Keratinocyte (primary cell): ENCODE measurements at regions not wholly inside any gene's neighbourhood (a gene's known extent, or its start where the extent isn't known, plus 50 kb on each side); places are given as distances from the start of the nearest gene placed in this dataset.

Source experiments
- DNase-seq: peaks from one replicate; pipeline ENCODE4 v3.0.0-alpha.2; 2011; ENCODE audit warnings: low read depth, missing footprints, low spot score
- FAIRE-seq: peaks from 2 replicates; lab custom pipeline; 2011; peaks lifted over from hg19 to GRCh38; lab: Jason Lieb, UNC
- H2AFZ ChIP-seq: 2 replicates; pipeline ENCODE4 v1.6.0; 2012; ENCODE audit warnings: low read length, control low read depth, inconsistent platforms; ENCODE audit not compliant: control insufficient read depth
- H3K27ac ChIP-seq: 2 replicates; pipeline ENCODE4 v1.5.1; 2011; ENCODE audit warnings: low read length; ENCODE audit not compliant: control insufficient read depth, insufficient read depth
- H3K27me3 ChIP-seq: 3 replicates; pipeline ENCODE4 v1.6.0; 2011; ENCODE audit warnings: low read length; ENCODE audit not compliant: control insufficient read depth, insufficient read depth; ENCODE audit errors: extremely low read depth
- H3K36me3 ChIP-seq, 2 experiments: 2 replicates in 1 of 2; 3 replicates in 1 of 2; pipeline ENCODE4 v1.5.1; 2011; ENCODE audit warnings: low read length in 2 of 2, mild to moderate bottlenecking in 1 of 2; ENCODE audit not compliant: control insufficient read depth in 2 of 2, insufficient read depth in 2 of 2; ENCODE audit errors: extremely low read depth in 1 of 2
- H3K4me1 ChIP-seq: 3 replicates; pipeline ENCODE4 v1.5.1; 2011; ENCODE audit warnings: low read length; ENCODE audit not compliant: control insufficient read depth, insufficient read depth; ENCODE audit errors: extremely low read depth
- H3K4me2 ChIP-seq: 3 replicates; pipeline ENCODE4 v1.6.0; 2011; ENCODE audit warnings: low read depth, low read length; ENCODE audit not compliant: control insufficient read depth, insufficient read depth; ENCODE audit errors: extremely low read depth
- H3K4me3 ChIP-seq, 3 experiments: fragments of 200-600 bp in 1 of 3; sonication (generic) in 1 of 3; 2 replicates in 2 of 3; 3 replicates in 1 of 3; pipeline ENCODE4 v1.5.1; 2011 to 2016; ENCODE audit warnings: low read length in 3 of 3, mild to moderate bottlenecking in 3 of 3, control low read depth in 2 of 3, inconsistent platforms in 1 of 3, low read depth in 1 of 3, mixed read lengths in 1 of 3, mixed run types in 1 of 3, moderate library complexity in 1 of 3; ENCODE audit not compliant: control insufficient read depth in 2 of 3, insufficient read depth in 2 of 3; ENCODE audit errors: extremely low read depth in 1 of 3
- H3K79me2 ChIP-seq: 2 replicates; pipeline ENCODE4 v1.6.0; 2012; ENCODE audit warnings: low read length; ENCODE audit not compliant: control insufficient read depth, insufficient read depth
- H3K9ac ChIP-seq: 3 replicates; pipeline ENCODE4 v1.6.0; 2011; ENCODE audit warnings: low read length; ENCODE audit not compliant: control insufficient read depth, insufficient read depth; ENCODE audit errors: extremely low read depth
- H3K9me1 ChIP-seq: 3 replicates; pipeline ENCODE4 v1.6.0; 2011; ENCODE audit warnings: low read length; ENCODE audit not compliant: control insufficient read depth, insufficient read depth; ENCODE audit errors: extremely low read depth
- H3K9me3 ChIP-seq: 2 replicates; pipeline ENCODE4 v1.5.1; 2012; ENCODE audit warnings: low read depth, low read length; ENCODE audit not compliant: control insufficient read depth
- H4K20me1 ChIP-seq: 3 replicates; pipeline ENCODE4 v1.6.0; 2011; ENCODE audit warnings: low read length; ENCODE audit not compliant: control insufficient read depth, insufficient read depth; ENCODE audit errors: extremely low read depth
- CTCF ChIP-seq, 3 experiments: IDR thresholded peaks in 1 of 3; conservative IDR thresholded peaks in 1 of 3; optimal IDR thresholded peaks in 1 of 3; 2 replicates in 2 of 3; 3 replicates in 1 of 3; pipeline versions ENCODE3 to v1.5.1; 2011; ENCODE audit warnings: low read length in 3 of 3, mild to moderate bottlenecking in 3 of 3, moderate library complexity in 2 of 3, control low read depth in 1 of 3, inconsistent platforms in 1 of 3; ENCODE audit not compliant: insufficient read depth in 2 of 3; ENCODE audit errors: extremely low read depth in 1 of 3
- EZH2 ChIP-seq: IDR thresholded peaks from one replicate; pipeline ENCODE4 v1.6.1; 2012; ENCODE audit warnings: inconsistent platforms, mild to moderate bottlenecking, low read length, moderate library complexity
- dilution Hi-C: fragments of 300-500 bp; cut with MboI; formaldehyde crosslinking; loops from one replicate; pipeline ENCODE4 v1.7.0; 2020; ENCODE audit warnings: low sequenced_read_pairs; ENCODE audit not compliant: extremely low pct_ligation_motif_present

GRCh38 chr5:174231956-174232487, 186.5 kb downstream of the NSG2 start:
- no peak overlapping the region for H3K27ac ChIP-seq
- H3K4me2 ChIP-seq, result no peak overlapping the region
- no peaks in the 10 kb centered on the region for H3K36me3 ChIP-seq
- H3K27me3 ChIP-seq, result no peaks in the 10 kb centered on the region
- peaks cover 4% of the 10 kb centered on the region for H3K9me3 ChIP-seq
- H3K79me2 ChIP-seq, result no peaks in the 10 kb centered on the region
- TF ChIP-seq EZH2 (no peak), CTCF (optimal IDR thresholded peaks at IDR 0.05 in 1 of 3, IDR thresholded peaks at IDR 0.05 in 1 of 3, conservative IDR thresholded peaks at IDR 0.05 in 1 of 3; ENCODE audit: extremely low read depth in 1 of 3, insufficient read depth in 2 of 3, low read length in 3 of 3) (no peak)
- DNase-seq, result no peak
- H3K9ac ChIP-seq, result no peak overlapping the region
- H2AFZ ChIP-seq, result no peak overlapping the region
- dilution Hi-C loops, result no loop called here
- no peak overlapping the region for H3K4me3 ChIP-seq
- no peaks in the 10 kb centered on the region for H3K9me1 ChIP-seq
- no peaks in the 10 kb centered on the region for H4K20me1 ChIP-seq
- no peaks in the 10 kb centered on the region for H3K4me1 ChIP-seq
- no peak for FAIRE-seq

- H3K4me2 ChIP-seq, result no peak overlapping the region
- no peaks in the 10 kb centered on the region for H3K79me2 ChIP-seq
- FAIRE-seq (no peak), DNase-seq (no peak)
- no peaks in the 10 kb centered on the region for H3K9me1 ChIP-seq
- no peak overlapping the region for H3K9ac ChIP-seq
- no peaks in the 10 kb centered on the region for H3K27me3 ChIP-seq
- no peaks in the 10 kb centered on the region for H3K4me1 ChIP-seq
- dilution Hi-C loops, result no loop called here
- no peak overlapping the region for H3K4me3 ChIP-seq
- TF ChIP-seq EZH2 (no peak), CTCF (optimal IDR thresholded peaks at IDR 0.05 in 1 of 3, IDR thresholded peaks at IDR 0.05 in 1 of 3, conservative IDR thresholded peaks at IDR 0.05 in 1 of 3; ENCODE audit: extremely low read depth in 1 of 3, insufficient read depth in 2 of 3, low read length in 3 of 3) (no peak)
- H4K20me1 ChIP-seq, result no peaks in the 10 kb centered on the region
- no peaks in the 10 kb centered on the region for H3K36me3 ChIP-seq
- H2AFZ ChIP-seq, result no peak overlapping the region
- H3K27ac ChIP-seq, result no peak overlapping the region
- peaks cover 4% of the 10 kb centered on the region for H3K9me3 ChIP-seq
Measured at GRCh38 chr5:174234388-174234787, 188.9 kb downstream of the NSG2 start.
